Sigmoid colon (tissue), 6 donors: ENCODE measurements at regions not wholly inside any gene's neighbourhood (a gene's known extent, or its start where the extent isn't known, plus 50 kb on each side); places are given as distances from the start of the nearest gene placed in this dataset.
A peak's percentile ranks its signal among the peaks of the same experiment; 100 is the strongest.

Experiments
- DNase-seq: peaks from one replicate; pipeline ENCODE4 v3.0.0-alpha.2; 2019
- H3K27ac ChIP-seq, 4 donors: fragments of 200-600 bp; sonication (generic); one replicate each; pipeline ENCODE4 v1.5.1; 2016 to 2019; ENCODE audit warnings: mild to moderate bottlenecking in 1 of 4
- H3K27me3 ChIP-seq, 3 donors: fragments of 200-600 bp; sonication (generic); one replicate each; pipeline ENCODE4 v1.5.1; 2019; ENCODE audit warnings: mild to moderate bottlenecking in 1 of 3
- H3K36me3 ChIP-seq, 4 donors: fragments of 200-600 bp; sonication (generic); one replicate each; pipeline ENCODE4 v1.5.1; 2016 to 2019
- H3K4me1 ChIP-seq, 4 donors: fragments of 200-600 bp; sonication (generic); one replicate each; pipeline ENCODE4 v1.5.1; 2017 to 2019
- H3K4me3 ChIP-seq, 4 donors: fragments of 200-600 bp; sonication (generic); one replicate each; pipeline ENCODE4 v1.5.1; 2017 to 2019; ENCODE audit warnings: mild to moderate bottlenecking in 2 of 4, moderate library complexity in 1 of 4
- H3K9me3 ChIP-seq, 4 donors: fragments of 200-600 bp in 3 of 4; sonication (generic) in 3 of 4; one replicate each; pipeline versions ENCODE4 v1.5.1 to v1.6.1; 2013 to 2019
- CTCF ChIP-seq, 4 experiments: fragments of 450-650 bp in 3 of 4; fragments of 200-600 bp in 1 of 4; IDR thresholded peaks; one replicate each; pipeline ENCODE4 v1.5.1; 2016 to 2019; ENCODE audit warnings: antibody characterized with exemption in 4 of 4, mild to moderate bottlenecking in 3 of 4, moderate library complexity in 2 of 4
- EP300 ChIP-seq, 4 donors: sonication (generic); formaldehyde crosslinking; IDR thresholded peaks; one replicate each; pipeline ENCODE4 v1.6.1; 2017; ENCODE audit warnings: antibody characterized with exemption in 4 of 4
- POLR2A ChIP-seq, 2 donors: fragments of 450-650 bp; IDR thresholded peaks; one replicate each; pipeline ENCODE4 v1.6.1; 2016; ENCODE audit warnings: antibody characterized with exemption in 2 of 2, mild to moderate bottlenecking in 2 of 2, moderate library complexity in 2 of 2
- POLR2AphosphoS5 ChIP-seq, 4 donors: sonication (generic); formaldehyde crosslinking; IDR thresholded peaks; one replicate each; pipeline ENCODE4 v1.6.1; 2017; ENCODE audit warnings: antibody characterized with exemption in 4 of 4
- WGBS, 2 donors: extraction: QIAGEN DNeasy Blood & Tissue Kit; methylation state at CpG; one replicate each; pipeline ENCODE4 v1.1.7; 2013; 5-methylcytosine and 5-hydroxymethylcytosine counted together
- intact Hi-C: fragments of 100-400 bp; cut with DNase I; formaldehyde crosslinking; loops from one replicate; pipeline ENCODE4 v1.15.1; 2023
- donor health status: healthy with polysubstance abuse.
- donor health status: healthy.

DNA sequence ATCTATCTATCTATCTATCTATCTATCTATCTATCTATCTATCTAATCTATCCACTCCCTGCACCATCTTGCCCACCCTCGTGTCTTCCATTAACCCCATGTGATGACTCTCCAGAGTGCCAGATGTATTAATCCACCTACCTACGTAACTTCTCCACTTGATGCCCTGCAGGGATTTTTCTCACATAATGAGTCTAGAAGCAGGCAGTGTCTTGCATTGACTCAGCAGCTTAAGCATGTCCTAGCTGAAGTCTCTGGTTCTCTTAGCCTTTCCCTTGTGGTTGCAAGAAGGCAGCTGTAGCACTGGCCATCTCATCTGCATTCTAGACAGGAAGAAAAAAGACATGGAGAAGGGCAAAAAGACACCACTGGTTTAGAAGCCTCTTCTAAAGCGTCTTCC is 96.7 kb upstream of the ALDH1B1 start:
- no peak for DNase-seq
- TF ChIP-seq POLR2A (IDR thresholded peaks at IDR 0.05): no peak
- WGBS, 2 donors: 92 to 93% methylated on average over 3 of the region's 3 CpGs
- Histone ChIP-seq H3K4me1 (peaks cover 0 to 15% (median 10%) of the 10 kb centered on the region in 4 donors), H3K9me3 (no peaks in the 10 kb centered on the region), H3K36me3 (no peaks in the 10 kb centered on the region), H3K4me3 (no peak overlapping the region), H3K27ac (no peak overlapping the region), H3K27me3 (no peaks in the 10 kb centered on the region)
- intact Hi-C loops: no loop called here

DNA sequence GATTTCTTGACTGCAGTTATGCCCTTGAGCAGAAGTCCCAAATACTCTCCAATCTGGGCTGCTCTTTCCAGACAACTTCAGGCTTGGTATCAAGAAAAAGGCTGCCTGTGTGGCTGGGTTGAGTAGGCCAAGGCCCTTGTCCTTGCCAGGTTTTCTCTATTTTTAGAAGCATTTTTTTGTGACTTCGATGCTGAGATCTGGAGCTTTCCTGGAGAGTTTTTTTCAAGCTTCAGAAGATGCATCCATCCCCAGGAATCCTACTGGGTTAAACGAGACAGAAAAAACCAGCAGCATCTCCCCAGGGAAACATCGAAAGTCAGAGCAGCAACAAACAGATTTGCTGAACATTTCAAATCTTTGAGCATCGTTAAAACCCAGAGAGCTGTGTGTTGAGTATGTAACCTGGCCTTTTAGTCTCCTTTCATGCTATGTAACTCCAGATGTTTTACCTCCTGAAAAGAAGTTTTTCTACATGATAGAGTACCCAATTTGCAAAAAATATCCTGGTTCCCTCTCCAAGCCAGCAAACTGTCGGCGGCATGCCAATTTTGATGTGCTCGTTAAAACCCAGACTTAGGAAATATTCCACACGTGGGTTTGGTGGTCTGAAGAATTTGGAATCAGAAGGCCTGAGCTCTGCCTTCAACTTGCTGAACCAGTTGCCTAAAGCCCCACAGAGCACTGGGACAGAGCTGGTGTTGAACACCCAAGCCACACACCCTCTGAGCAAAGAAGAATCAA is 98.1 kb upstream of the ALDH1B1 start:
- Histone ChIP-seq H3K36me3 (no peaks in the 10 kb centered on the region), H3K4me1 (peaks cover 0 to 15% (median 10%) of the 10 kb centered on the region in 4 donors), H3K9me3 (no peaks in the 10 kb centered on the region), H3K27ac (peak overlapping the region in 1 of 4 donors; percentile 3), H3K4me3 (no peak overlapping the region), H3K27me3 (no peaks in the 10 kb centered on the region)
- 76 to 83% methylated on average over 8 of the region's 8 CpGs for WGBS, 2 donors
- intact Hi-C loops: no loop called here
- no peak for DNase-seq
- TF ChIP-seq POLR2A (IDR thresholded peaks at IDR 0.05) (no peak), EP300 (IDR thresholded peaks at IDR 0.05) (no peak), POLR2AphosphoS5 (IDR thresholded peaks at IDR 0.05) (no peak), CTCF (IDR thresholded peaks at IDR 0.05) (no peak)

DNA sequence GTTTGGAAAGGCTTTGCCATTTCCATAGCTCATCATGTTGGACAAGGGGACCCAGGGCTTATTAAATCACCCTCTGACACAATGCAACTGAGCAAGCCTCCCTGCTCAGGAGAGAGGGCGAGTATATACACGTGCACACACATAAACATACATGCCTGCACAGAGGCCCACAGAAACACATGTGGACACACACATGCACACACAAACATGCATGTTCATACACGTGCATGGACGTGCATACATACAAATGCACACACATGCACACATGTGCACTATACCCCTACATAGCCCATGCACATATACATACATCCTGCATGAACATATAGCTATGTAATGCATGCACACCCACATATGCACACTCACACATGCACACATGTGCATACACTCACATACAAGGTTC is 99.5 kb upstream of the ALDH1B1 start:
- intact Hi-C loops: no loop called here
- TF ChIP-seq EP300 (IDR thresholded peaks at IDR 0.05) (no peak), CTCF (IDR thresholded peaks at IDR 0.05) (no peak), POLR2AphosphoS5 (IDR thresholded peaks at IDR 0.05) (no peak)
- H3K36me3 ChIP-seq: no peaks in the 10 kb centered on the region
- H3K4me1 ChIP-seq: peaks cover 0 to 15% (median 10%) of the 10 kb centered on the region in 4 donors
- WGBS, 2 donors: 89 to 91% methylated on average over 4 of the region's 4 CpGs
- no peak overlapping the region for H3K27ac ChIP-seq
- H3K4me3 ChIP-seq: no peak overlapping the region
- no peaks in the 10 kb centered on the region for H3K27me3 ChIP-seq
- DNase-seq: no peak
- no peaks in the 10 kb centered on the region for H3K9me3 ChIP-seq

DNA sequence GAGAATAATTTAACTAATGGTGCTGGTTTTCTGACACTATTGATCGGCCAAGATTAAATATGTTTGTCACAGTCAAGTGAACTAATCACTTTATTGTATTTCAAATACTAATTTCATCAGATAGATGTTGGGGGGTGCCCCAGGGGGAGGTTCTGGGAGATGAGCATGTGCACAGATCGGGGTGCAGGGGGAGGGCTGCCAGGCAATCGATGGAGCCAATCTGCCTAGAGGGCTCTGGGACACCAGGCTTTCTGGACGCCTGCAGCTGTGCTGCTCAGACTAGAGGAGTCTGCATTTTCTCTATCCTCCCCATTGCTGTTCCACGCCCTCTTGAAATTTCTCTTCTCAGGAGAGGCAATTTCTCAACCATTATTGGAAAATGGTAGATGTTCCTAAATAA is 100.0 kb upstream of the ALDH1B1 start:
- DNase-seq: no peak
- no peaks in the 10 kb centered on the region for H3K27me3 ChIP-seq

GRCh38 chr9:38289866-38290245 is 102.6 kb upstream of the ALDH1B1 start:
- no peaks in the 10 kb centered on the region for H3K36me3 ChIP-seq

More for the DNA sequence above, 100.0 kb upstream of the ALDH1B1 start:
- intact Hi-C loops: no loop called here
- peaks cover 0 to 15% (median 10%) of the 10 kb centered on the region in 4 donors for H3K4me1 ChIP-seq
- no peak overlapping the region for H3K4me3 ChIP-seq
- H3K36me3 ChIP-seq: no peaks in the 10 kb centered on the region
- 91% methylated on average over 5 of the region's 5 CpGs for WGBS, 2 donors
- TF ChIP-seq POLR2A (IDR thresholded peaks at IDR 0.05): no peak
- no peak for TF ChIP-seq CTCF (IDR thresholded peaks at IDR 0.05)
- TF ChIP-seq EP300 (IDR thresholded peaks at IDR 0.05): no peak
- TF ChIP-seq POLR2AphosphoS5 (IDR thresholded peaks at IDR 0.05): no peak
- H3K27ac ChIP-seq: no peak overlapping the region
- H3K9me3 ChIP-seq: no peaks in the 10 kb centered on the region

More at GRCh38 chr9:38289866-38290245, 102.6 kb upstream of the ALDH1B1 start:
- no peaks in the 10 kb centered on the region for H3K27me3 ChIP-seq
- DNase-seq: no peak
- 62 to 77% methylated on average over 11 of the region's 11 CpGs for WGBS, 2 donors
- H3K4me1 ChIP-seq: peaks cover 0 to 13% (median 10%) of the 10 kb centered on the region in 4 donors
- intact Hi-C loops: no loop called here
- no peak overlapping the region for H3K4me3 ChIP-seq
- TF ChIP-seq POLR2A (IDR thresholded peaks at IDR 0.05): no peak
- TF ChIP-seq EP300 (IDR thresholded peaks at IDR 0.05): no peak
- no peak for TF ChIP-seq POLR2AphosphoS5 (IDR thresholded peaks at IDR 0.05)
- TF ChIP-seq CTCF (IDR thresholded peaks at IDR 0.05): no peak
- H3K27ac ChIP-seq: no peak overlapping the region
- no peaks in the 10 kb centered on the region for H3K9me3 ChIP-seq
